Colonic mucosa (tissue), 4 donors: ENCODE measurements at regions not wholly inside any gene's neighbourhood (a gene's known extent, or its start where the extent isn't known, plus 50 kb on each side); places are given as distances from the start of the nearest gene placed in this dataset.
A peak's percentile ranks its signal among the peaks of the same experiment; 100 is the strongest.

Source experiments
- DNase-seq: peaks from one replicate; pipeline ENCODE4 v3.0.0-alpha.2; 2020
- H3K27ac ChIP-seq: fragments of 200-600 bp; one replicate; pipeline ENCODE4 v1.8.0; 2021
- H3K27me3 ChIP-seq: fragments of 200-600 bp; one replicate; pipeline ENCODE4 v1.8.0; 2021
- H3K36me3 ChIP-seq: fragments of 200-600 bp; one replicate; pipeline ENCODE4 v1.8.0; 2021
- H3K4me1 ChIP-seq: fragments of 200-600 bp; one replicate; pipeline ENCODE4 v1.8.0; 2021; ENCODE audit warnings: mild to moderate bottlenecking
- H3K4me3 ChIP-seq: fragments of 200-600 bp; one replicate; pipeline ENCODE4 v1.8.0; 2021
- H3K9ac ChIP-seq, 2 donors: one replicate each; pipeline ENCODE4 v1.7.0; 2013; ENCODE audit warnings: control low read depth in 2 of 2, low read depth in 2 of 2, low read length in 2 of 2
- H3K9me3 ChIP-seq: fragments of 200-600 bp; one replicate; pipeline ENCODE4 v1.8.0; 2021
- CTCF ChIP-seq: fragments of 200-600 bp; IDR thresholded peaks from one replicate; pipeline ENCODE4 v1.8.0; 2022; ENCODE audit warnings: antibody characterized with exemption, mild to moderate bottlenecking
- intact Hi-C: fragments of 100-400 bp; cut with DNase I; formaldehyde crosslinking; loops from one replicate; pipeline ENCODE4 v1.14.1; 2022
- donor health status: healthy.
- donor health status: DM: no; HTN: no; CAD: no.
- donor health status: DM: no; HTN: no; CAD: no.

GRCh38 chr12:67400742-67401141 lies 131.6 kb downstream of the CAND1 start:
- intact Hi-C loops: no loop called here
- Histone ChIP-seq H3K36me3 (no peaks in the 10 kb centered on the region), H3K9me3 (no peaks in the 10 kb centered on the region), H3K27ac (no peak overlapping the region), H3K4me3 (no peak overlapping the region), H3K4me1 (no peaks in the 10 kb centered on the region), H3K9ac (no peak overlapping the region), H3K27me3 (no peaks in the 10 kb centered on the region)
- no peak for DNase-seq
- no peak for TF ChIP-seq CTCF

GRCh38 chr12:67410246-67410645 lies 141.1 kb downstream of the CAND1 start:
- H3K36me3 ChIP-seq: no peaks in the 10 kb centered on the region
- intact Hi-C loops: no loop called here
- no peaks in the 10 kb centered on the region for H3K27me3 ChIP-seq
- TF ChIP-seq CTCF: no peak
- H3K9ac ChIP-seq: peak overlapping the region in 1 of 2 donors; percentile 6
- DNase-seq: no peak
- no peaks in the 10 kb centered on the region for H3K4me1 ChIP-seq
- no peak overlapping the region for H3K4me3 ChIP-seq
- H3K9me3 ChIP-seq: no peaks in the 10 kb centered on the region
- H3K27ac ChIP-seq: peak overlapping the region; percentile 48

- Histone ChIP-seq H3K27ac (peak overlapping the region; percentile 48), H3K9me3 (no peaks in the 10 kb centered on the region), H3K36me3 (no peaks in the 10 kb centered on the region), H3K4me3 (no peak overlapping the region), H3K4me1 (no peaks in the 10 kb centered on the region), H3K9ac (peak overlapping the region in 1 of 2 donors; percentile 6), H3K27me3 (no peaks in the 10 kb centered on the region)
- no peak for TF ChIP-seq CTCF
- DNase-seq: no peak
- intact Hi-C loops: no loop called here
These were observed 141.5 kb downstream of the CAND1 start for GRCh38 chr12:67410667-67411067.

GRCh38 chr12:67411562-67411961 lies 142.4 kb downstream of the CAND1 start:
- H3K4me1 ChIP-seq: no peaks in the 10 kb centered on the region
- no peaks in the 10 kb centered on the region for H3K36me3 ChIP-seq
- no peaks in the 10 kb centered on the region for H3K9me3 ChIP-seq
- H3K27ac ChIP-seq: no peak overlapping the region
- DNase-seq: no peak
- no peaks in the 10 kb centered on the region for H3K27me3 ChIP-seq
- intact Hi-C loops: no loop called here
- H3K4me3 ChIP-seq: no peak overlapping the region
- TF ChIP-seq CTCF: no peak
- H3K9ac ChIP-seq: no peak overlapping the region

GRCh38 chr12:67413577-67413976 lies 144.4 kb downstream of the CAND1 start:
- H3K36me3 ChIP-seq: no peaks in the 10 kb centered on the region
- H3K9ac ChIP-seq: no peak overlapping the region
- no peaks in the 10 kb centered on the region for H3K4me1 ChIP-seq
- H3K4me3 ChIP-seq: no peak overlapping the region
- no peak for DNase-seq
- intact Hi-C loops: no loop called here
- no peaks in the 10 kb centered on the region for H3K9me3 ChIP-seq
- H3K27ac ChIP-seq: no peak overlapping the region
- H3K27me3 ChIP-seq: no peaks in the 10 kb centered on the region
- TF ChIP-seq CTCF: no peak
